OCI-LY1 (cell line): ENCODE measurements at regions not wholly inside any gene's neighbourhood (a gene's known extent, or its start where the extent isn't known, plus 50 kb on each side); places are given as distances from the start of the nearest gene placed in this dataset.

Experiments
- H2AFZ ChIP-seq: fragments of 200-600 bp; sonication (generic), shearing (Covaris generic); 2 replicates; pipeline ENCODE4 v1.6.0; 2014; ENCODE audit warnings: antibody characterized with exemption, mild to moderate bottlenecking, low read length
- H3F3A ChIP-seq: fragments of 200-600 bp; sonication (generic), shearing (Covaris generic); 2 replicates; pipeline ENCODE4 v1.6.0; 2014; ENCODE audit warnings: mild to moderate bottlenecking, antibody characterized with exemption, low read length, moderate library complexity; ENCODE audit not compliant: insufficient read depth
- H3K27ac ChIP-seq: fragments of 200-600 bp; sonication (generic); 2 replicates; pipeline ENCODE4 v1.5.1; 2014; ENCODE audit warnings: low read length, mixed run types, mild to moderate bottlenecking, low read depth; ENCODE audit not compliant: poor library complexity, severe bottlenecking
- H3K27me3 ChIP-seq: fragments of 200-600 bp; sonication (generic); 2 replicates; pipeline ENCODE4 v1.6.0; 2014; ENCODE audit warnings: antibody characterized with exemption, mild to moderate bottlenecking, low read length, moderate library complexity; ENCODE audit not compliant: insufficient read depth
- H3K36me3 ChIP-seq: fragments of 200-600 bp; sonication (generic); 2 replicates; pipeline ENCODE4 v1.6.1; 2014; ENCODE audit warnings: mild to moderate bottlenecking, antibody characterized with exemption, low read length, moderate library complexity, mixed read lengths; ENCODE audit not compliant: insufficient read depth
- H3K4me1 ChIP-seq: fragments of 200-600 bp; sonication (generic); 2 replicates; pipeline ENCODE4 v1.5.1; 2014; ENCODE audit warnings: mild to moderate bottlenecking, low read length, moderate library complexity; ENCODE audit not compliant: insufficient read depth, severe bottlenecking
- H3K4me2 ChIP-seq: fragments of 200-600 bp; sonication (generic), shearing (Covaris generic); 2 replicates; pipeline ENCODE4 v1.6.1; 2014; ENCODE audit warnings: low read length
- H3K4me3 ChIP-seq: fragments of 200-600 bp; sonication (generic); 2 replicates; pipeline ENCODE4 v1.5.1; 2014; ENCODE audit warnings: low read length, low read depth, mild to moderate bottlenecking, mixed read lengths; ENCODE audit not compliant: poor library complexity, severe bottlenecking
- H3K79me2 ChIP-seq: fragments of 200-600 bp; shearing (Covaris generic); 2 replicates; pipeline ENCODE4 v1.6.1; 2016; ENCODE audit warnings: mixed run types, low read length, mixed read lengths; ENCODE audit not compliant: insufficient read depth
- H3K9ac ChIP-seq: fragments of 200-600 bp; sonication (generic), shearing (Covaris generic); 2 replicates; pipeline ENCODE4 v1.6.1; 2014; ENCODE audit warnings: mild to moderate bottlenecking, low read length, mixed read lengths
- H3K9me2 ChIP-seq: fragments of 200-600 bp; sonication (generic), shearing (Covaris generic); 2 replicates; pipeline ENCODE4 v1.6.1; 2014; ENCODE audit warnings: low read depth, mild to moderate bottlenecking, low read length, mixed read lengths
- H3K9me3 ChIP-seq: fragments of 200-600 bp; shearing (Covaris generic); 2 replicates; pipeline ENCODE4 v1.6.1; 2014; ENCODE audit warnings: low read length, mixed read lengths
- H4K20me1 ChIP-seq: fragments of 200-600 bp; sonication (generic), shearing (Covaris generic); 2 replicates; pipeline ENCODE4 v1.6.0; 2016; ENCODE audit warnings: mild to moderate bottlenecking, low read length; ENCODE audit not compliant: insufficient read depth
- CTCF ChIP-seq: fragments of 200-600 bp; sonication (generic), shearing (Covaris generic); IDR thresholded peaks from 2 replicates; pipeline ENCODE4 v1.5.1; 2017; ENCODE audit warnings: mild to moderate bottlenecking, antibody characterized with exemption, low read length, moderate library complexity, mixed read lengths
- EZH2 ChIP-seq: fragments of 200-600 bp; sonication (generic), shearing (Covaris generic); IDR thresholded peaks from 2 replicates; pipeline ENCODE4 v1.8.0; 2017; ENCODE audit warnings: borderline replicate concordance, mixed run types, mild to moderate bottlenecking, antibody characterized with exemption, low read length, moderate library complexity, mixed read lengths

- no peak overlapping the region for H3K9ac ChIP-seq
- H3K79me2 ChIP-seq = no peaks in the 10 kb centered on the region
- no peak overlapping the region for H3K27ac ChIP-seq
- H4K20me1 ChIP-seq = no peaks in the 10 kb centered on the region
- no peaks in the 10 kb centered on the region for H3K9me3 ChIP-seq
- no peak overlapping the region for H2AFZ ChIP-seq
- H3K27me3 ChIP-seq = no peaks in the 10 kb centered on the region
- H3K4me2 ChIP-seq = no peak overlapping the region
- H3K4me3 ChIP-seq = no peak overlapping the region
- TF ChIP-seq CTCF (no peak), EZH2 (no peak)
- H3K4me1 ChIP-seq = no peaks in the 10 kb centered on the region
- H3K9me2 ChIP-seq = no peaks in the 10 kb centered on the region
- no peaks in the 10 kb centered on the region for H3K36me3 ChIP-seq
- H3F3A ChIP-seq = no peaks in the 10 kb centered on the region
These were observed 181.8 kb upstream of the CACNA2D1 start for GRCh38 chr7:82625377-82625776.

GRCh38 chr7:82624965-82625364 is 181.4 kb upstream of the CACNA2D1 start:
- TF ChIP-seq CTCF = no peak
- no peak for TF ChIP-seq EZH2
- no peaks in the 10 kb centered on the region for H3K79me2 ChIP-seq
- no peaks in the 10 kb centered on the region for H3K36me3 ChIP-seq
- H3K27me3 ChIP-seq = no peaks in the 10 kb centered on the region
- no peak overlapping the region for H3K4me2 ChIP-seq
- no peak overlapping the region for H3K27ac ChIP-seq
- H3K9me2 ChIP-seq = no peaks in the 10 kb centered on the region
- H3F3A ChIP-seq = no peaks in the 10 kb centered on the region
- no peaks in the 10 kb centered on the region for H4K20me1 ChIP-seq
- H3K9me3 ChIP-seq = no peaks in the 10 kb centered on the region
- no peak overlapping the region for H2AFZ ChIP-seq
- H3K4me1 ChIP-seq = no peaks in the 10 kb centered on the region
- H3K9ac ChIP-seq = no peak overlapping the region
- no peak overlapping the region for H3K4me3 ChIP-seq

- H3K9me3 ChIP-seq = no peaks in the 10 kb centered on the region
- H3K79me2 ChIP-seq = no peaks in the 10 kb centered on the region
- H3K4me2 ChIP-seq = no peak overlapping the region
- no peaks in the 10 kb centered on the region for H3K36me3 ChIP-seq
- no peak overlapping the region for H3K4me3 ChIP-seq
- H4K20me1 ChIP-seq = no peaks in the 10 kb centered on the region
- no peaks in the 10 kb centered on the region for H3K4me1 ChIP-seq
- H3F3A ChIP-seq = no peaks in the 10 kb centered on the region
- no peak overlapping the region for H3K27ac ChIP-seq
- H3K27me3 ChIP-seq = no peaks in the 10 kb centered on the region
- H2AFZ ChIP-seq = no peak overlapping the region
- no peak for TF ChIP-seq EZH2
- TF ChIP-seq CTCF = no peak
- no peaks in the 10 kb centered on the region for H3K9me2 ChIP-seq
- H3K9ac ChIP-seq = no peak overlapping the region
These were observed 180.8 kb upstream of the CACNA2D1 start for GRCh38 chr7:82624337-82624736.
